H1 (cell line): ENCODE measurements at regions not wholly inside any gene's neighbourhood (a gene's known extent, or its start where the extent isn't known, plus 50 kb on each side); places are given as distances from the start of the nearest gene placed in this dataset.

Experiments
- CTCF ChIA-PET: fragments of 300-600 bp; sonication (Branson Sonifier 250); formaldehyde crosslinking; loops from one replicate; lab custom pipeline; 2021; ENCODE audit not compliant: partially characterized antibody; lab: Charles Lee
- POLR2A ChIA-PET: fragments of 300-600 bp; sonication (Branson Sonifier 250); formaldehyde crosslinking; loops from one replicate; lab custom pipeline; 2021; ENCODE audit warnings: inconsistent platforms; ENCODE audit not compliant: partially characterized antibody; lab: Charles Lee
- DNase-seq, 2 experiments: peaks; one replicate each; pipeline versions ENCODE4 v3.0.0 to v3.0.0-alpha.2; 2010 to 2022; ENCODE audit warnings: low spot score in 2 of 2, low read depth in 1 of 2, mixed read lengths in 1 of 2
- FAIRE-seq: peaks from 2 replicates; lab custom pipeline; 2011; peaks lifted over from hg19 to GRCh38; lab: Jason Lieb, UNC
- H2AFZ ChIP-seq: 2 replicates; pipeline ENCODE4 v1.8.1; 2012; ENCODE audit warnings: low read length, inconsistent platforms
- H2AK5ac ChIP-seq: 2 replicates; pipeline ENCODE4 v1.6.1; 2013; ENCODE audit warnings: low read depth, low read length
- H2BK120ac ChIP-seq: replicated peaks from 2 replicates; pipeline ENCODE3; 2013; ENCODE audit warnings: low read depth, low read length, inconsistent platforms
- H2BK12ac ChIP-seq: 2 replicates; pipeline ENCODE4 v1.6.1; 2013; ENCODE audit warnings: low read depth, low read length
- H2BK15ac ChIP-seq: 2 replicates; pipeline ENCODE4 v1.6.1; 2013; ENCODE audit warnings: low read length
- H2BK20ac ChIP-seq: 2 replicates; pipeline ENCODE4 v1.6.1; 2013; ENCODE audit warnings: low read length
- H2BK5ac ChIP-seq: 2 replicates; pipeline ENCODE4 v1.6.1; 2013; ENCODE audit warnings: low read depth, low read length
- H3K14ac ChIP-seq: 2 replicates; pipeline ENCODE4 v1.6.1; 2013; ENCODE audit warnings: inconsistent platforms; ENCODE audit not compliant: insufficient read length
- H3K18ac ChIP-seq: 2 replicates; pipeline ENCODE4 v1.6.1; 2013; ENCODE audit warnings: low read length; ENCODE audit errors: extremely low read depth
- H3K23ac ChIP-seq: 2 replicates; pipeline ENCODE4 v1.6.1; 2013; ENCODE audit warnings: inconsistent platforms; ENCODE audit not compliant: insufficient read length
- H3K23me2 ChIP-seq: 2 replicates; pipeline ENCODE4 v1.6.1; 2013; ENCODE audit warnings: low read depth, low read length
- H3K27ac ChIP-seq: 2 replicates; pipeline ENCODE4 v1.6.1; 2011; ENCODE audit warnings: low read depth, low read length, inconsistent platforms
- H3K27me3 ChIP-seq, 4 experiments: replicated peaks in 1 of 4; 1 replicate in 1 of 4; 2 replicates in 3 of 4; pipeline versions ENCODE4 v1.6.1 to v1.8.1; 2011 to 2013; ENCODE audit warnings: low read length in 3 of 4, mild to moderate bottlenecking in 3 of 4, inconsistent platforms in 2 of 4, mixed read lengths in 2 of 4, moderate library complexity in 1 of 4; ENCODE audit not compliant: control insufficient read depth in 3 of 4, insufficient read depth in 3 of 4; ENCODE audit errors: extremely low read depth in 1 of 4
- H3K36me3 ChIP-seq, 4 experiments: 2 replicates each; pipeline versions ENCODE4 v1.6.1 to v1.8.1; 2011 to 2013; ENCODE audit warnings: mild to moderate bottlenecking in 4 of 4, low read length in 3 of 4, moderate library complexity in 2 of 4, control low read depth in 1 of 4, inconsistent platforms in 1 of 4; ENCODE audit not compliant: insufficient read depth in 4 of 4, control insufficient read depth in 2 of 4
- H3K4ac ChIP-seq: replicated peaks from 2 replicates; pipeline ENCODE3; 2013; ENCODE audit warnings: low read length, low read depth, mixed read lengths, inconsistent platforms; ENCODE audit not compliant: insufficient read length
- H3K4me1 ChIP-seq, 4 experiments: replicated peaks in 1 of 4; 1 replicate in 1 of 4; 2 replicates in 3 of 4; pipeline versions ENCODE4 v1.6.1 to v1.8.1; 2011 to 2013; ENCODE audit warnings: low read length in 3 of 4, inconsistent platforms in 2 of 4, mixed read lengths in 1 of 4; ENCODE audit not compliant: insufficient read depth in 4 of 4, control insufficient read depth in 3 of 4
- H3K4me2 ChIP-seq, 2 experiments: 2 replicates each; pipeline versions ENCODE4 v1.6.1 to v1.8.1; 2011 to 2013; ENCODE audit warnings: low read depth in 2 of 2, low read length in 2 of 2, control low read depth in 1 of 2, inconsistent platforms in 1 of 2, mild to moderate bottlenecking in 1 of 2; ENCODE audit not compliant: insufficient read depth in 1 of 2
- H3K4me3 ChIP-seq, 4 experiments: fragments of 200-600, 300-600 bp in 1 of 4; sonication (generic), shearing (Covaris generic), sonication (Bioruptor Twin) in 1 of 4; 2 replicates each; pipeline versions ENCODE4 v1.5.1 to v1.8.1; 2011 to 2016; ENCODE audit warnings: low read length in 4 of 4, low read depth in 3 of 4, control low read depth in 2 of 4, inconsistent platforms in 2 of 4, mild to moderate bottlenecking in 2 of 4, mixed read lengths in 1 of 4, moderate library complexity in 1 of 4; ENCODE audit not compliant: insufficient read depth in 2 of 4; ENCODE audit errors: extremely low read depth in 1 of 4
- H3K56ac ChIP-seq: replicated peaks from 2 replicates; pipeline ENCODE3; 2013; ENCODE audit warnings: low read depth, mild to moderate bottlenecking, mixed read lengths, low read length, inconsistent platforms; ENCODE audit not compliant: insufficient read length
- H3K79me1 ChIP-seq: 2 replicates; pipeline ENCODE4 v1.6.1; 2013; ENCODE audit warnings: low read depth, low read length, control low read depth
- H3K79me2 ChIP-seq, 2 experiments: 2 replicates each; pipeline versions ENCODE4 v1.6.1 to v1.8.1; 2012 to 2013; ENCODE audit warnings: low read length in 2 of 2, mild to moderate bottlenecking in 2 of 2, inconsistent platforms in 1 of 2; ENCODE audit not compliant: insufficient read depth in 2 of 2, control insufficient read depth in 1 of 2
- H3K9ac ChIP-seq, 4 experiments: replicated peaks in 1 of 4; 1 replicate in 1 of 4; 2 replicates in 3 of 4; pipeline versions ENCODE4 v1.6.1 to v1.8.1; 2011 to 2013; ENCODE audit warnings: low read depth in 3 of 4, low read length in 3 of 4, control low read depth in 2 of 4, mild to moderate bottlenecking in 2 of 4, moderate library complexity in 2 of 4, inconsistent platforms in 1 of 4; ENCODE audit errors: extremely low read depth in 1 of 4
- H3K9me3 ChIP-seq, 2 experiments: 2 replicates each; pipeline versions ENCODE4 v1.6.1 to v1.8.1; 2012 to 2013; ENCODE audit warnings: mild to moderate bottlenecking in 2 of 2, moderate library complexity in 2 of 2, control low read depth in 1 of 2, inconsistent platforms in 1 of 2, low read depth in 1 of 2, low read length in 1 of 2, mixed read lengths in 1 of 2; ENCODE audit not compliant: insufficient read depth in 2 of 2
- H4K20me1 ChIP-seq, 2 experiments: replicated peaks in 1 of 2; 2 replicates each; pipeline versions ENCODE3 to v1.8.1; 2011 to 2013; ENCODE audit warnings: inconsistent platforms in 2 of 2, low read length in 2 of 2, mild to moderate bottlenecking in 1 of 2; ENCODE audit not compliant: insufficient read depth in 2 of 2, control insufficient read depth in 1 of 2
- H4K5ac ChIP-seq: 2 replicates; pipeline ENCODE4 v1.6.1; 2013; ENCODE audit warnings: low read length, low read depth, mixed read lengths, inconsistent platforms; ENCODE audit not compliant: insufficient read length
- H4K8ac ChIP-seq: 2 replicates; pipeline ENCODE4 v1.8.0; 2013; ENCODE audit warnings: mild to moderate bottlenecking, moderate library complexity, low read length, inconsistent platforms; ENCODE audit not compliant: insufficient read depth; ENCODE audit errors: extremely low read depth
- H4K91ac ChIP-seq: replicated peaks from 2 replicates; pipeline ENCODE3; 2013; ENCODE audit warnings: low read length, mixed read lengths, inconsistent platforms; ENCODE audit not compliant: insufficient read length
- BACH1 ChIP-seq: IDR thresholded peaks from 2 replicates; pipeline ENCODE4 v1.6.1; 2012; ENCODE audit warnings: low read length, improper control_type of control experiment
- EGR1 ChIP-seq: IDR thresholded peaks from 2 replicates; pipeline ENCODE4 v1.6.1; 2011; ENCODE audit warnings: low read depth, low read length, borderline replicate concordance
- EP300 ChIP-seq, 2 experiments: IDR thresholded peaks; 1 replicate in 1 of 2; 2 replicates in 1 of 2; pipeline ENCODE4 v1.6.1; 2011 to 2012; ENCODE audit warnings: low read depth in 2 of 2, low read length in 2 of 2, mild to moderate bottlenecking in 2 of 2, borderline replicate concordance in 1 of 2, inconsistent platforms in 1 of 2, moderate library complexity in 1 of 2
- EZH2 ChIP-seq: fragments of 200-600 bp; sonication (generic); IDR thresholded peaks from 2 replicates; pipeline ENCODE4 v1.7.1; 2012; ENCODE audit warnings: low read depth, mild to moderate bottlenecking, moderate library complexity, low read length, inconsistent platforms; ENCODE audit not compliant: severe bottlenecking
- JUND ChIP-seq: IDR thresholded peaks from 2 replicates; pipeline ENCODE4 v1.6.1; 2011; ENCODE audit warnings: mild to moderate bottlenecking, improper control_type of control experiment, low read length
- POLR2AphosphoS5 ChIP-seq: IDR thresholded peaks from 2 replicates; pipeline ENCODE4 v1.6.1; 2011; ENCODE audit warnings: low read depth, low read length
- SAP30 ChIP-seq: fragments of 300-600 bp; sonication (generic); IDR thresholded peaks from 2 replicates; pipeline ENCODE4 v1.7.1; 2012; ENCODE audit warnings: low read length, moderate library complexity, mild to moderate bottlenecking, inconsistent platforms; ENCODE audit not compliant: insufficient read depth, insufficient replicate concordance
- SIN3A ChIP-seq, 2 experiments: IDR thresholded peaks in 1 of 2; conservative IDR thresholded peaks in 1 of 2; 2 replicates each; pipeline ENCODE4 v1.6.1; 2011 to 2012; ENCODE audit warnings: low read length in 2 of 2, improper control_type of control experiment in 1 of 2, low read depth in 1 of 2, mild to moderate bottlenecking in 1 of 2
- SIRT6 ChIP-seq: IDR thresholded peaks from one replicate; pipeline ENCODE4 v1.7.1; 2012; ENCODE audit warnings: low read length, inconsistent platforms
- SP1 ChIP-seq: IDR thresholded peaks from 2 replicates; pipeline ENCODE4 v1.6.1; 2011; ENCODE audit warnings: low read depth, low read length
- SP2 ChIP-seq: IDR thresholded peaks from 2 replicates; pipeline ENCODE4 v1.6.1; 2012; ENCODE audit warnings: mild to moderate bottlenecking, low read length, inconsistent platforms
- WGBS, 2 experiments: shearing (Covaris generic) in 1 of 2; methylation state at CpG; one replicate each; pipeline versions ENCODE4 v1.1.6 to v1.1.7; 2013 to 2015; ENCODE audit warnings: low lambda C conversion rate in 2 of 2, mixed read lengths in 2 of 2, inconsistent platforms in 1 of 2, low coverage in 1 of 2, missing lambda C conversion rate in 1 of 2; ENCODE audit not compliant: insufficient replicate concordance in 2 of 2, insufficient coverage in 1 of 2, insufficient read length in 1 of 2; ENCODE audit errors: extremely low coverage in 1 of 2, missing lambda C conversion rate in 1 of 2; 5-methylcytosine and 5-hydroxymethylcytosine counted together
- TF ChIP-seq, protein P1 (sequence below): IDR thresholded peaks from 2 replicates; pipeline ENCODE4 v1.6.1; 2011; ENCODE audit warnings: low read length, improper control_type of control experiment

GRCh38 chr4:15254236-15254880, 173.5 kb upstream of the C1QTNF7 start:
- CTCF ChIA-PET = interaction anchor here (0.6 to 4.8 kb wide), 7 partner anchors 16 to 613 kb away, joined by 3 to 18 read pairs (median 3); no protein-coding TSS in a partner anchor
- no peaks in the 10 kb centered on the region for H3K36me3 ChIP-seq
- TF ChIP-seq EGR1 (no peak), BACH1 (no peak), EZH2 (no peak), SP2 (no peak), SAP30 (no peak), JUND (no peak), POLR2AphosphoS5 (no peak), SP1 (no peak), EP300 (IDR thresholded peaks at IDR 0.05; ENCODE audit: borderline replicate concordance in 1 of 2, low read depth in 2 of 2, low read length in 2 of 2) (no peak), SIN3A (conservative IDR thresholded peaks at IDR 0.05 in 1 of 2, IDR thresholded peaks at IDR 0.05 in 1 of 2; ENCODE audit: low read depth in 1 of 2, low read length in 2 of 2) (no peak), SIRT6 (no peak)
- TF ChIP-seq, protein P1, sequence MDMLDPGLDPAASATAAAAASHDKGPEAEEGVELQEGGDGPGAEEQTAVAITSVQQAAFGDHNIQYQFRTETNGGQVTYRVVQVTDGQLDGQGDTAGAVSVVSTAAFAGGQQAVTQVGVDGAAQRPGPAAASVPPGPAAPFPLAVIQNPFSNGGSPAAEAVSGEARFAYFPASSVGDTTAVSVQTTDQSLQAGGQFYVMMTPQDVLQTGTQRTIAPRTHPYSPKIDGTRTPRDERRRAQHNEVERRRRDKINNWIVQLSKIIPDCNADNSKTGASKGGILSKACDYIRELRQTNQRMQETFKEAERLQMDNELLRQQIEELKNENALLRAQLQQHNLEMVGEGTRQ = no peak

More at GRCh38 chr4:15254236-15254880, 173.5 kb upstream of the C1QTNF7 start:
- Histone ChIP-seq H3K56ac (no peak overlapping the region), H2AFZ (no peak overlapping the region), H3K4me3 (no peak overlapping the region), H2BK12ac (no peak overlapping the region), H2AK5ac (no peak overlapping the region), H3K14ac (no peak overlapping the region), H4K8ac (no peak overlapping the region), H4K20me1 (no peaks in the 10 kb centered on the region), H3K23me2 (no peaks in the 10 kb centered on the region), H4K91ac (no peak overlapping the region), H3K79me1 (no peaks in the 10 kb centered on the region), H2BK15ac (no peak overlapping the region), H3K18ac (no peak overlapping the region), H3K79me2 (no peaks in the 10 kb centered on the region), H3K4ac (no peak overlapping the region), H3K4me1 (peaks cover 0 to 5% (median under 1%) of the 10 kb centered on the region in 4 experiments; a peak in 3 of 7 replicates), H2BK20ac (no peak overlapping the region), H2BK120ac (no peak overlapping the region), H3K27ac (no peak overlapping the region), H3K9me3 (no peaks in the 10 kb centered on the region), H3K4me2 (no peak overlapping the region), H3K23ac (no peak overlapping the region), H4K5ac (no peak overlapping the region), H3K9ac (no peak overlapping the region), H2BK5ac (no peak overlapping the region), H3K27me3 (peaks cover 0 to 3% (median 0%) of the 10 kb centered on the region in 4 experiments; a peak in 1 of 7 replicates)
- POLR2A ChIA-PET = interaction anchor here (0.7 kb wide), 2 partner anchors 9 to 47 kb away, joined by 3 read pairs; no protein-coding TSS in a partner anchor
- FAIRE-seq = no peak
- 73% methylated on average over 7 of the region's 7 CpGs; no CpG with 5 or more reads in 1 of the 2 experiments for WGBS, 2 experiments
- no peak for DNase-seq
